ENCODE measurements at regions not wholly inside any gene's neighbourhood (a gene's known extent, or its start where the extent isn't known, plus 50 kb on each side); places are given as distances from the start of the nearest gene placed in this dataset.

DNA sequence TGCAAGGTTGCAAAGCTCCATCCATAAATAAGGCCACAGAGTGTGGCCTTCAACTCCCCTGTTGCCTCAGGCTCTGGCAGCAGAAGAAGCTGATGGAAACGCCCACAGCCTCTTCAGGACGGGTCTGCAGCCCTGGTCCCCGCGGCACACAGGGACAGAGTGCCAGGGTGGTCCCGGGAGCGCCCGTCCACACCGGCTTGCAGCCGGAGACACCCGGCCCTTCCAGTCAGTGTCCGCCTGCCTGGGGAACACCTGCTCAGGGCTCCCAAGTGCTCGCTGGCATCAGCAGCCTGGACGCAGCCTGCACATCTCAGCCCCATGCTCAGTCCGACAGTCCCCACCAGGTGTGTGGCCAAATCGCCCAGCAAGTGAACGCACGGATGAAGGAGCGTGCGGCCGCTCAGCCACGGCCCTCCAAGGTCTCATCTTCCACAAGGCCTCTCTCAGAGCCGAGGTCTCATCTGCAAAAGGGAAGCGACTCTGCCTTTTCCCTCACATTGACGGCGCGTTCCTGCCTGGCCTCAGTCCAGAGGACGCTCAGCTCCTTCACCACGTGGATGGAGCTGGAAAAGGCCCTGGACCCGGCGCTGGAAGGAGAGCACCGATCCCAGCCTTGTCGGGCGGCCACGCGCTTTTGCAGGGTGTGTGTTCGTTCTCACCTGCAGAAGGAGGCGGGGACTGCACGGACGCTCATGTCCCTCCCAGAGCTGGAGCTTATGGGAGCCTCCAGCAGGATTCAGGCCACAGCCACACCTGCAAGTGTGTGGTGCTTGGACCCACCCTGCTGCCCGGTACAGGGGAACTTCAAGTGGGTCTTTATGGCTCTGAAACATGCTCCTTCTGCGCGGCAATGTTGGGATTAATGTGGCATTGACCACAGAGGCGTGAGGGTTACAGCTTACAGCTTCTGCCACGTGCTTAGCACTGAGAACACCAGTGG, 180.4 kb downstream of the DLL1 start:
- TF ChIP-seq, protein P1, sequence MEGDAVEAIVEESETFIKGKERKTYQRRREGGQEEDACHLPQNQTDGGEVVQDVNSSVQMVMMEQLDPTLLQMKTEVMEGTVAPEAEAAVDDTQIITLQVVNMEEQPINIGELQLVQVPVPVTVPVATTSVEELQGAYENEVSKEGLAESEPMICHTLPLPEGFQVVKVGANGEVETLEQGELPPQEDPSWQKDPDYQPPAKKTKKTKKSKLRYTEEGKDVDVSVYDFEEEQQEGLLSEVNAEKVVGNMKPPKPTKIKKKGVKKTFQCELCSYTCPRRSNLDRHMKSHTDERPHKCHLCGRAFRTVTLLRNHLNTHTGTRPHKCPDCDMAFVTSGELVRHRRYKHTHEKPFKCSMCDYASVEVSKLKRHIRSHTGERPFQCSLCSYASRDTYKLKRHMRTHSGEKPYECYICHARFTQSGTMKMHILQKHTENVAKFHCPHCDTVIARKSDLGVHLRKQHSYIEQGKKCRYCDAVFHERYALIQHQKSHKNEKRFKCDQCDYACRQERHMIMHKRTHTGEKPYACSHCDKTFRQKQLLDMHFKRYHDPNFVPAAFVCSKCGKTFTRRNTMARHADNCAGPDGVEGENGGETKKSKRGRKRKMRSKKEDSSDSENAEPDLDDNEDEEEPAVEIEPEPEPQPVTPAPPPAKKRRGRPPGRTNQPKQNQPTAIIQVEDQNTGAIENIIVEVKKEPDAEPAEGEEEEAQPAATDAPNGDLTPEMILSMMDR (IDR thresholded peaks at IDR 0.05; ENCODE audit: low read depth, low read length), result no peak
- Histone ChIP-seq H3K4me3 (ENCODE audit: low read depth, low read length) (no peak overlapping the region), H3K9me3 (ENCODE audit: control insufficient read depth, insufficient read depth, low read length) (peaks cover 72% of the 10 kb centered on the region), H3K27me3 (ENCODE audit: control insufficient read depth, insufficient read depth, low read length) (no peaks in the 10 kb centered on the region), H3K27ac (ENCODE audit: low read depth, low read length) (no peak overlapping the region)
- no peak for DNase-seq (ENCODE audit: low read depth, low spot score)
- ChIA-PET CTCF (no interaction called here), POLR2A (no interaction called here)

DNA sequence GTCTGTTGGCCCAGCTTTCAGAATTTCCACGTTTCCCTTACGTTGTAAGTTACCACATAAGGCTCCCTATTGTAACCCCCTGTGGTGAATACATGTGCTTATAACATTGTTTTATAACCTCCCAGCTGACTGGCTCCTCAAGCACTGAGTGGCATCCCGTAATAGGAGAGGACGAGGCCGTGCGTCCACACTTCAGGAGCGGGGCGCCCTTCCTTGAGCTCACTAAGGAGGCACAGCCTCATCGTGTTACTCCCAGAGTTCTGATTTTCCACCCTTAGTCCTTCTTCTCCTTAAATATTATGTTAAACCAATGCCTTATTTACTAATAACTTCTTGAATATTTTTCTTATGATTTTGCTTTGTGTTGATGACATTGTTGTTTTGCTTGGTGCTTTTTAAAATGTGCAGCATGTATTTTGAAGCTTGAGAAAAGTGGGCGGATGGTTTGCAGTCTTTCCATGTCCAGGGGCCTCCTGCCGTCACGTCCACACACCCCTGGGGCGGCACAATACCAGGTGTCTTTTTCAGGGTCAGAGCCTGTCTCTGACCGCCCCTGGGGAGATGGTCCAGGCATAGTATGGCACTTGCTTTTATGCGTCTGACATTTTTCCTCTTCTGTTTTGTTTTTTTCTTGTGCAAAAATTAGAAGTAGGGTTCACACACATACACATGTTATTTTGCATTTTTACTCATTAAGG, 181.8 kb downstream of the DLL1 start:
- ChIA-PET CTCF (no interaction called here), POLR2A (no interaction called here)
- no peaks in the 10 kb centered on the region for H3K27me3 ChIP-seq (ENCODE audit: control insufficient read depth, insufficient read depth, low read length)
- no peak overlapping the region for H3K4me3 ChIP-seq (ENCODE audit: low read depth, low read length)
- no peak overlapping the region for H3K27ac ChIP-seq (ENCODE audit: low read depth, low read length)
- H3K9me3 ChIP-seq (ENCODE audit: control insufficient read depth, insufficient read depth, low read length), result peaks cover 60% of the 10 kb centered on the region
- TF ChIP-seq, protein P1 (IDR thresholded peaks at IDR 0.05; ENCODE audit: low read depth, low read length), result no peak
- DNase-seq (ENCODE audit: low read depth, low spot score), result no peak

DNA sequence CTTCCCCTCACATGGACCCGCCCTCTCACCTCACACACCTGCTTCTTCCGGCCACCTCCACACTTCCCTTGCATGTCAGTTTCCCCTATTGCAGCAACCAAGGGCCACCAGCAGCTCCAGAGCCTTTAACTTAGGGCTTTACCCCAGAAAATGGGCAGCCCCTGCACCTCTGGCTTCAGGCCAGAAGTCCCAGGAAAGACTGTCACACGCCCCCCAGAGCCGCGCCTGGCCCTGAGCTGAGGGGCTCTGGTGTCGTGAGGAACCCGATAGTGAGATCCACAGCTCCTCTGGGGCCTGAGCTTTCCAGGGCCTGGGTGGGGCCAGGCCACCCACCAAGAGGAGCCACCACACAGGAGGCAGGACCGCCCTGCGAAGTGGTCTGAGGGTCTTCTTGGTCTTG, 182.4 kb downstream of the DLL1 start:
- POLR2A ChIA-PET, result no interaction called here
- TF ChIP-seq, protein P1 (IDR thresholded peaks at IDR 0.05; ENCODE audit: low read depth, low read length), result no peak
- Histone ChIP-seq H3K27ac (ENCODE audit: low read depth, low read length) (no peak overlapping the region), H3K27me3 (ENCODE audit: control insufficient read depth, insufficient read depth, low read length) (no peaks in the 10 kb centered on the region), H3K9me3 (ENCODE audit: control insufficient read depth, insufficient read depth, low read length) (peaks cover 64% of the 10 kb centered on the region), H3K4me3 (ENCODE audit: low read depth, low read length) (no peak overlapping the region)
- CTCF ChIA-PET, result no interaction called here
- DNase-seq (ENCODE audit: low read depth, low spot score), result no peak

DNA sequence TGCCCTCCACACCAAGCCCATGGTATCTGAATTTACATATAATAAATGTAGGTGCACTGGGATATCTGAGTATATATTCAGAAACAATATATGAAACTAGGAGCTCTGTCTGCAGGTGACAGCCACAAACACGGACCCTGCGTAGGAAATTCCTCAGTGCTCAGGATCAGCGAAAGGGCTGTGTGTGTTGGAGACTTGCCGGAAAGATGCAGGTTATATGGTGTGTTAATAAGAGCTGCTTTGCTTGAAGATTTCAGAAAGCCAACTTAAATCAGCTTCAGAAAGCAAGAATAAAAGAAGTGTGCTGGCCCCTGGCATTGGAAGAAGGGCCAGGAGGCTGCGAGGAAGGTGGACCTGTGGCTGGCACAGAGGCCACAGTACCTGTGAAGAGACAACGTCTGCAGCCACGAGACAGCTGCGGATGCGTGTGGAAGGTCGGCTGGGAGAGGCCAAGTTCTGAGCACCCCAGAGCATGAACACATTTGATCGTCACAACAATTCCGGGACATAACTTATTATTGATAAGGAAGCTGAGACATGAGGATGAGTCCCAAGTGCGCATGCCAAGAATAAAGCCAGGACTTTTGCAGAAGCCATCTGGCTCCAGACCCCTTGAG, 183.2 kb downstream of the DLL1 start:
- Histone ChIP-seq H3K4me3 (ENCODE audit: low read depth, low read length) (no peak overlapping the region), H3K27me3 (ENCODE audit: control insufficient read depth, insufficient read depth, low read length) (no peaks in the 10 kb centered on the region), H3K27ac (ENCODE audit: low read depth, low read length) (no peak overlapping the region), H3K9me3 (ENCODE audit: control insufficient read depth, insufficient read depth, low read length) (peaks cover 67% of the 10 kb centered on the region)
- DNase-seq (ENCODE audit: low read depth, low spot score), result no peak
- TF ChIP-seq, protein P1 (IDR thresholded peaks at IDR 0.05; ENCODE audit: low read depth, low read length), result no peak
- ChIA-PET CTCF (no interaction called here), POLR2A (no interaction called here)
